H7 (cell line): ENCODE measurements at regions not wholly inside any gene's neighbourhood (a gene's known extent, or its start where the extent isn't known, plus 50 kb on each side); places are given as distances from the start of the nearest gene placed in this dataset.

Source experiments
- DNase-seq: peaks from one replicate; pipeline ENCODE4 v3.0.0; 2012
- H3K27me3 ChIP-seq: 2 replicates; pipeline ENCODE4 v1.6.0; 2011; ENCODE audit warnings: mild to moderate bottlenecking, low read length; ENCODE audit not compliant: control insufficient read depth, insufficient read depth
- H3K36me3 ChIP-seq: replicated peaks from 2 replicates; pipeline ENCODE4 v1.5.1; 2011; ENCODE audit warnings: low read length; ENCODE audit not compliant: control insufficient read depth, insufficient read depth
- H3K4me3 ChIP-seq: 2 replicates; pipeline ENCODE4 v1.5.1; 2011; ENCODE audit warnings: low read depth, mild to moderate bottlenecking, control low read depth, low read length, moderate library complexity; ENCODE audit not compliant: insufficient read depth

DNA sequence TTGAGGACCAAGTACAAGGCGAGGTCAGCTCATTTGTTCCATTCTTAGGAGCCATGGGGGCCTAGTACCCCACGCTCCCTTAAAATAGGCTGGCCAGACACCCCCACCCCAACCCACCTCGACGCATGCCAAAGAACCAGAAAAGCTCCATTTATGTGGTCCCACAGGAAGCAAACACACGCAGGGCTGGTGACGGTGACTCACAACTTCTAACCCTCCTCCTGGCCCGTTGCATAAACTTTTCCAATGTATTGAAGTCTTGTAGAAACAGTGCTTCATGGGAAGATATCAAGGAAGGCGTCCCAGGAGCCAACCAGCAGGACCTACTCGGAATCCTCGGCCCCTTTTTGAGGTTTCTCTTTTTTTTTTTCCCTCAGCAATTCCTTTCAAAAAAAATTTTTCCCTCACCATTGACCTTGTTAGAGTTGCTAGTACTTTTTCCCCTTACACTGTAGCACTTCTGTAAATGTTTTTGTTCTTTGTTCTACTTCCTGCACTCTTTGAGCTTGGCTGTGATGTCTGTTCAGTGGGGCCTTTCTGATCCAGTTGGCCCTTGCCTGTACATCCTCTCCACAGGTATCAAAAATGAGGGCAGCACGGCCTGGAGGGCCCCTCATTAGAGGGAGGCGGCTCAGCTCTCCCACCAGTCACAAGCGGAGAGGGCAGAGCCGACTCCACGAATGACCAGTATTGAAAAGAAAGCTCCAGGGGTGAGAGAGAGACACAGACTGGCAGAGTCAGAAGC is 208.3 kb downstream of the RGS9 start:
- no peak for DNase-seq
- no peak overlapping the region for H3K4me3 ChIP-seq
- no peaks in the 10 kb centered on the region for H3K36me3 ChIP-seq
- H3K27me3 ChIP-seq: no peaks in the 10 kb centered on the region

DNA sequence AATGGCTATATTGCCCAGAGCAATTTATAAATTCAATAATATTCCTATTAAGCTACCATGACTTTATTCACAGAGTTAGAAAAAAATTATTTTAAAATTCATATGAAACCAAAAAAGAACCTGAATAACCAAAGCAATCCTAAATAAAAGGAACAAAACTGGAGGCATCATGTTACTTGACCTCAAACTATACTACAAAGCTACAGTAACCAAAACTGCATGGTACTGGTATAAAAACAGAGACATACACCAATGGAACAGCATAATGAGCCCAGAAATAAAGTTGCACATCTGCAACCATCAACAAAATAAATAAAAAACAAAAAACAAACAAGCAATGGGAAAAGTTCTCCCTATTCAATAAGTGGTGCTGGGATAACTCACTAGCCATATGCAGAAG is 203.2 kb downstream of the RGS9 start:
- H3K4me3 ChIP-seq: no peak overlapping the region
- H3K27me3 ChIP-seq: no peaks in the 10 kb centered on the region
- no peak for DNase-seq
- H3K36me3 ChIP-seq: no peaks in the 10 kb centered on the region

DNA sequence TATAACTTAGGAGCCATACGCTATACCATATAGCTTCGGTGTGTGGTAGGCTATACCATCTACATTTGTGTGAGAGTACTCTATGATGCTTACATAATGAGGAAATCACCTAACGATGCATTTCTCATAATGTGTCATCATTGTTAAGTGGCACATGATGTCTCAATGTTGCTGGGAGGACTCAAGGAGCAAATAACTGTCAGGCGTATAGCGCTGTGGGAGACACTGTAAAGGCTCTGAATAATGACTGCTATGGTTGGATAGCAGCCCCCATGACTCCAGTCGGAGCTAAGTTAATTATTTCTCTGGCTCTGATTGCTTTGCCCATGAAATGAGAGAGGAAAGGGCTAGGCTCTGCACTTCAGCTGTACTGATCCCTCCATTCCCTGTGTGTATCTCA is 197.2 kb downstream of the RGS9 start:
- H3K27me3 ChIP-seq: no peaks in the 10 kb centered on the region

DNA sequence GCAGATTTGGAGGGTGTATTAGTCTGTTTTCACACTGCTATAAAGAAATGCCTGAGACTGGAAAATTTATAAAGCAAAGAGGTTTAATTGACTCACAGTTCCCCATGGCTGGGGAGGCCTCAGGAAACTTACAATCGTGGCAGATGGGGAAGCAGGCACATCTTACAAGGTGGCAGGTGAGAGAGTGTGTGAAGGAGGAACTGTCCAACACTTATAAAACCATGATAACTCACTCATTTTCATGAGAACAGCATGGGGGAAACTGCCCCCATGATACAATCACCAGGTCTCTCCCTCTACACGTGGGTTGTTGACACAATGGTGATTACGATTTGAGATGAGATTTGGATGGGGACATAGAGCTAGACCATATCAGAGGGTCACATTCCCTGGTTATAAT is 195.6 kb downstream of the RGS9 start:
- Histone ChIP-seq H3K36me3 (no peaks in the 10 kb centered on the region), H3K27me3 (no peaks in the 10 kb centered on the region), H3K4me3 (no peak overlapping the region)
- no peak for DNase-seq

More for the DNA sequence above, 197.2 kb downstream of the RGS9 start:
- no peak for DNase-seq
- Histone ChIP-seq H3K4me3 (no peak overlapping the region), H3K36me3 (no peaks in the 10 kb centered on the region)

DNA sequence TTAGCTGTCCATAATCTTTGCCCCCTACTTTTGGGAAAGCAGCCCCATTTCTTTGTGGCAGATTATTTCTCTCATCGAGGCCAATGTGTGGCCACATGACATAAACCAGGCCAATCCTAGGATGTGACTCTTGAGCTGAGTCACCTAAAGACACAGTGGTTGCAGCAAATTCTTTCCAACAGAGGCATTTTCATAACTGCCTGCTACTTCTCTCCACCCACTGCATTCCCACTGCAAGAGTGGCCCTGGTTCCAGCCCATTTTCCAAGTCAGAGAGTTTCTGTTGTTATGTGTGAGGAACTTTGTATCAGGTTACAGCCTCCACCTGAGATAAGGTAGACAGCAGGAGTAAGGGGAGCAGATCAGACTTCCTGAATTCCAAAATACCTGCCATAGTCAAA is 195.2 kb downstream of the RGS9 start:
- peak; percentile 35 for DNase-seq

DNA sequence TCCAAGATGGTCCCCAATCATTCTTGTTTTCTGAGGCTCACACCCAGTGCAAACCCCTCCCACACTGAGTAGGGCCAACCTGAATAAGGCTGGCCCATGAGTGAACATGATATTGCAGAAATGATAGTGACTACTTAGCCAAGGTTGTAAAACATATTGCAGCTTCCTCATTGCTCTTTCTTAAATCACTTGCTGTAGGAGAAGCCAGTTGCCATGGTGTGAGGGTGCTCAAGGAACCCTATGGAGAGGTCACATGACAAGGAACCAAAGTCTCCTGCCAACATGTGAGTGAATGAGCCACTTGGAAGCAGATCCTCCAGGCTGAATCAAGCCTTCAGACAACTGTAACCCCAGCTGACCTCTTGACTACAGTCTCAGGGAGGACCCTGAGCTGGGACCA is 191.4 kb downstream of the RGS9 start:
- no peaks in the 10 kb centered on the region for H3K27me3 ChIP-seq
- no peak overlapping the region for H3K4me3 ChIP-seq
- DNase-seq: no peak
- no peaks in the 10 kb centered on the region for H3K36me3 ChIP-seq

More for the DNA sequence above, 195.2 kb downstream of the RGS9 start:
- Histone ChIP-seq H3K36me3 (no peaks in the 10 kb centered on the region), H3K27me3 (no peaks in the 10 kb centered on the region), H3K4me3 (no peak overlapping the region)

DNA sequence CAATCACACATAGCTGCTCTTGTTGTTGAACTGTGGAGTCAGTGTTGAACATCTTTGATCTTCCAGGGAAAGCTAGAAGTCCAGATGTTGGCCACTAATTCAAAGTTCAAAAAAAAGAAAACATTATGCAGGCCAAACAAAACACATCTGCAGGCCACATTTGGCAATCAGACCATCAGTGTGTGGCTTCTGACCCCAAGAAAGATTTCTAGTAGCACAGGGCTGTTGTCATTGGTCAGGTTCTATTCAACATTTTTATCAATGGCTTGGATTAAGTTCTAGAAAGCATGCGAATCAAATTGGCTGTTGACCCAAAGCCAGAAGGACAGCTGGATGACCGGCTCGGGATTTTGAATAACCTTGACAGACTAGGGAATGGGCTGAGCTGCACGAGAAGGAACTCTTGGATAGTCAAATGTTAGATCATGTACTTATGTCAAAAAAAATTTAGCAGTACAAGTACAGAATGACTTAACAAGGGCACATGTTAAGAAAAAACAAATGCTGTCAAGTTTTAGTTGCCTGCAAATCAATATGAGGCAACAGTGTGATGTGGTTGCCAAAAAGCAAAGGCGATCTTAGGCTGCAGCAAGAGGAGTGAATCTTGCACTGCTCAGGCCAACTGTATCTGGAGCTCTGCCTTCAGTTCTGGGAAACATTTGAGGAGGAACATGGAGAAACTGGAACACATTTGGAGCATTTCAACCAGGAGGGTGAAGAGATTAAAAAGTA is 187.6 kb downstream of the RGS9 start:
- Histone ChIP-seq H3K36me3 (no peaks in the 10 kb centered on the region), H3K27me3 (no peaks in the 10 kb centered on the region), H3K4me3 (no peak overlapping the region)
- no peak for DNase-seq

DNA sequence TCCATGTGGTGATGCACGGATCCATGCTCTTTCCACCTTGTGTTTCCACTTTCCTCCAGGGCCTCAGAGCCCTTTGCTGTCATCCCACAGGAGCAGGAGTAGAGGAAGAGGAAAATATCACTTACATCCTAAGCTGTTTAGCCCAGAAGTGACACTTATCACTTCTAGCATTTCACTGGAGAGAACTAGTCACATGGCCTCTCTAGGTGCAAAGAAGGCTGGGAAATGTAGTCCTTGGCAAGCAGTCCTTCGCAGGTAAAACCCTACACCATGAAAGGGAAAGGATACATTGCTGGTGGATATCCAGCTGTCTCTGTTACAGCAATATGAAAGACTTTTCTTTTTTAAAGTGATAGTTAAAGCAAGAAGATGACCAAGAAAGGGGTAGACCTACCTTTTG is 185.9 kb downstream of the RGS9 start:
- DNase-seq: no peak
- Histone ChIP-seq H3K27me3 (no peaks in the 10 kb centered on the region), H3K36me3 (no peaks in the 10 kb centered on the region), H3K4me3 (no peak overlapping the region)

DNA sequence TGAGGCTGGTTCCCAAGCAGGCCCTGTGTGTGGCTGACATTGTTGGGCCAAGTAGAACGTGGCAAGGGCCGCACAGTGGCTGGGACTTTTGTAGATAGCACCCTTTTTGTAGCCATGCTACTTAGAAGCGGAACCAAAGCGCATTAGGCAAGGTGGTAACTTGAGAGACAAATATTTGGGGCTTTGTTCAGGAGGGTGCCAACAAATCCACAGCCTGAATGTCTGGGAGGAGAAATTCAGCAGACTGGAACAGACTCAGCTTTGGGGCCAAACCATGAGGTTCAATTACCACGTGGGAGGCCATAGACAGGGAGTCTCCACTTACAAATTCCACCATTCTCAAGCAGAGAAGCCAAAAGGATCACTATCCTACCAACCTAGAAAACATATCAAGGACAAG is 183.7 kb downstream of the RGS9 start:
- Histone ChIP-seq H3K36me3 (no peaks in the 10 kb centered on the region), H3K4me3 (no peak overlapping the region), H3K27me3 (no peaks in the 10 kb centered on the region)
- DNase-seq: no peak

DNA sequence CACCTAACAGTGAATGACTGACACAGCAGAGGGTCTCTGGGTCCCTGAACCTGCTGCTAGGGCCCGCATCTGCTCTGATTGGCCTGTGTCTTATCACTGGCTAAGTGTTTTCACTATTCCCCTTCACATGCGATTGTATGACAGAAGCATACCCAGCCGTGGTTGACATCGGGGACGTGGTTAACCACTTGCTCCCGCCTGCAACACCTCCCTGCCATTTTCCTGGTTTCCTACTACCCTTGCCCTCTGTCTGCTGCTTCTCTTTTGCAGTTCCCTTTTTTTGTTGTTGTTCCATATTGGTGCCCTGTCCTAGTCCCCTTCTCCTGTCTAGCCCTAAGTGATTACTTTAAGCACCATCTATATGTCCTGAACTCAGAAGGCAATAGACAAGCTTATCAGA is 177.0 kb downstream of the RGS9 start:
- H3K4me3 ChIP-seq: no peak overlapping the region
- no peaks in the 10 kb centered on the region for H3K27me3 ChIP-seq
- H3K36me3 ChIP-seq: no peaks in the 10 kb centered on the region
- DNase-seq: no peak

DNA sequence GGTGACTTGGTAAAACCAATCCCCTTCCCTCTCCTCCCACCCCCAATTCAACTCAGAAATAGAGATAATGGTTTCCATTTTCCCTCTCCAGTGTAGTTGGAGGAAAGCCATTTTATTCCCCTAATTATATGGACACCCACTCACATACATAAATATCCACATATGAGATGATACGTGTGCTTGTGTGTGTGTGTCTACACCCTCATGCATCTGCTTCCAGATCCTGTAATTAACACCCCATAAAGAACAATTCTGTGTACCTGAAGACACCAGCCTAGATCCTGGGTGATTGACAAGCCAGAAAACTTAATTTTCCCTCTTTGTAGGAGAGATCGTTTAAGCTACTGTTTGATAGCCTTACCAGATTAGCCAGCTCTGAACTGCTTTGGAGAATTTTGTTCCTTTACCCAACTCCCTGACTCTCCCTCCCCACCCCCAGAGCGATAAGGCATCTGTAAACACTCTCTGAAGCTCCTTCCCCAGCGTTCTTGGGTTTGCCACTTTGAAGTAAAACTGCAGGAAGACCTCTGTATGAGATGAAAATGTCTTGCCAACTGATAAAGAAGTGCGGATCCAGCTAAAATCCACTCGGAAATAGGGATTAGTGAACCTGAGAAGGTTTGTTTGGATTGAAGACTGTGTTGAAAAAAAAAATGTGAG is 175.7 kb downstream of the RGS9 start:
- no peak for DNase-seq
- no peaks in the 10 kb centered on the region for H3K36me3 ChIP-seq
- H3K27me3 ChIP-seq: no peaks in the 10 kb centered on the region
- H3K4me3 ChIP-seq: no peak overlapping the region

DNA sequence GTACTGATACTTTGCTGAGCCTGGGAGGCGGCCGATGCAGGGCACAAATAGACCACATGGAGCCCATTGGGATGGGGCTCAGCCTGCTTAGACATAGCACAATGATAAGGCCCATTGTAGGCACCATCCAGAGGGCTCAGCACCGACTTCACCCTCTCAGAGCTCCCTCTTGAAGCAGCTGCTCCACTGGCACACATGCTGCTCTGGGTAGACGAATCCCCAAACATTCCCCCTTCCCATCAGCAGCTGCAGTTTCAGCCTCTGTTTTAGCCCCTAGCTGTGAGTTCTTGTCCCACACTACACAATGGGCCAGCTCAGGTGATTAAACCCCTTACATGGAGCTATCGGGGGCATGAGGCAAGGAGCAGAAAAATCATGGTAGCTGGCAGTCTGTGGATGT is 174.1 kb downstream of the RGS9 start:
- Histone ChIP-seq H3K4me3 (no peak overlapping the region), H3K27me3 (no peaks in the 10 kb centered on the region), H3K36me3 (no peaks in the 10 kb centered on the region)
- no peak for DNase-seq

DNA sequence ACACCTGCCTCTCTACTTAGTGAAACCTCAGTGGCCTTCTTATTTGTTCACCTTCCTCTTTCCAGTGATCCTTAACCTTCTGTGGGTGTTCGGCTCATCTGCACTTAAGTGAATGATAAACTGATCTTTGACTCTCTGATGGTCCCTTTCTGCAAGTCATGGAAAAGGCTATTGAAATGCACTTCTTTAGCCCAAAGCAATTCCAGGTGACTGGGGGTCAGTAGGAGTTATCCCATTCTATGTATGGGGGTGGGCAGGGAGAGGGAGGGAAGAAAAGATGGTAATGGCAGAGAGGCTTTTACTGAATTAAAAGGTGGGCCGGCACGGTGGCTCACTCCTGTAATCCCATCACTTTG is 170.8 kb downstream of the RGS9 start:
- H3K4me3 ChIP-seq: no peak overlapping the region
- no peaks in the 10 kb centered on the region for H3K36me3 ChIP-seq
- no peak for DNase-seq
- no peaks in the 10 kb centered on the region for H3K27me3 ChIP-seq

DNA sequence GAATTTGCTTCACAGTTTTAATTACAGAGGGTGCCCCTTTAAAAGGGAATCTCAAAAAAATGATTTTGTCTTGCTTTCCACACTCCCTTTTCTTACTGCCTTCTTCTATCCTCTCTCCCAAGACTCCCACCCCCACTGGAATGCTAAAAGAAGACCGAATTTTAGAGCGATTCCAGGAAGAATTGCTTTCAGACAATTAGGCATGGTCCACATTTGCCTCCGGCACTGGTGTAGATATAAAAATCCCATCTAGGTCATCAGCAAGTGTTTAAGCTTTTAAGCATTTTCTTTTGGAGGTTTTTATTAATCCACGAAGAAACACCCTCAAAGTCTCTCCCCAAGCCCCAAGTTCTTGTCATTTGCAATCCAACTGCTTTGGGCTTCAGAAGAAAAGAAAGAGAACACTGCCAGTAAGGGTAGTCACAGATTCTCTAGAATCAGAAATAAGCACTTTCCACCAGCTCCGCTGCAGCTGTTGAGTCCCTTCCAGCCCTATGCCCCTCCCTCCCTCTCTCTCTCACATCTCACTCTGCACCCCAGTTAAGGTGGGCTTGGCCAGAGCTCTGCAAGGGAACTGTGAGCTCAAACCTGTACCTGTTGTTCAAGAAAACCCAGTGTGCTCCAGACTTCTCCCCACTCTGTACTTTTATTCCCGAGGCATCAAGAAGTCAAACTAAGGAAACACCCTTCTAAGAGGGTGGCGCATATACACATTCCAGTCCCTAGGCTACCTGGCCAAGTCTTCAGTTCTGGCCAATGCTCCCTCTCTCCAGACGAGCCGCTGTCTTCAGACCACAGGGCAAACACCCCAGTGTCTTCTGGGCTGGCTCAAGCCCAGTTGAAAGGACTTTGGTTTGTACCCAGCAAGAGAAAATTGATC is 170.2 kb downstream of the RGS9 start:
- H3K36me3 ChIP-seq: no peaks in the 10 kb centered on the region
- DNase-seq: peak; percentile 37

More for the DNA sequence above, 170.2 kb downstream of the RGS9 start:
- H3K4me3 ChIP-seq: no peak overlapping the region
- no peaks in the 10 kb centered on the region for H3K27me3 ChIP-seq
